Parathyroid adenoma (tissue), 2 donors: ENCODE measurements at regions not wholly inside any gene's neighbourhood (a gene's known extent, or its start where the extent isn't known, plus 50 kb on each side); places are given as distances from the start of the nearest gene placed in this dataset.

Experiments used
- H2AFZ ChIP-seq: fragments of 300-600 bp; sonication (generic); one replicate; pipeline ENCODE4 v1.7.0; 2017; ENCODE audit warnings: antibody characterized with exemption, mild to moderate bottlenecking
- H3K27ac ChIP-seq: fragments of 300-600 bp; sonication (generic); one replicate; pipeline ENCODE4 v1.7.0; 2017
- H3K27me3 ChIP-seq: fragments of 300-600 bp; sonication (generic); one replicate; pipeline ENCODE4 v1.7.0; 2017; ENCODE audit warnings: low read length; ENCODE audit not compliant: control insufficient read depth, insufficient read depth
- H3K36me3 ChIP-seq: fragments of 300-600 bp; sonication (generic); one replicate; pipeline ENCODE4 v1.7.0; 2017; ENCODE audit warnings: low read length; ENCODE audit not compliant: control insufficient read depth, insufficient read depth
- H3K4me1 ChIP-seq: fragments of 300-600 bp; sonication (generic); one replicate; pipeline ENCODE4 v1.7.0; 2017; ENCODE audit warnings: control low read depth
- H3K4me2 ChIP-seq: fragments of 300-600 bp; sonication (generic); one replicate; pipeline ENCODE4 v1.7.0; 2017; ENCODE audit warnings: low read length
- H3K4me3 ChIP-seq: fragments of 300-600 bp; sonication (generic); one replicate; pipeline ENCODE4 v1.7.0; 2017; ENCODE audit warnings: low read depth, low read length
- H3K79me2 ChIP-seq: fragments of 300-600 bp; sonication (generic); one replicate; pipeline ENCODE4 v1.7.0; 2017; ENCODE audit warnings: control low read depth
- H3K9ac ChIP-seq: fragments of 300-600 bp; sonication (generic); one replicate; pipeline ENCODE4 v1.7.0; 2017; ENCODE audit warnings: mild to moderate bottlenecking
- H3K9me3 ChIP-seq: fragments of 300-600 bp; sonication (generic); one replicate; pipeline ENCODE4 v1.7.0; 2017; ENCODE audit warnings: low read length; ENCODE audit not compliant: control insufficient read depth
- CTCF ChIP-seq: fragments of 300-600 bp; sonication (generic); IDR thresholded peaks from one replicate; pipeline ENCODE4 v1.7.0; 2017; ENCODE audit warnings: antibody characterized with exemption, mild to moderate bottlenecking
- donor health status: primary hyperparathyroidism.

DNA sequence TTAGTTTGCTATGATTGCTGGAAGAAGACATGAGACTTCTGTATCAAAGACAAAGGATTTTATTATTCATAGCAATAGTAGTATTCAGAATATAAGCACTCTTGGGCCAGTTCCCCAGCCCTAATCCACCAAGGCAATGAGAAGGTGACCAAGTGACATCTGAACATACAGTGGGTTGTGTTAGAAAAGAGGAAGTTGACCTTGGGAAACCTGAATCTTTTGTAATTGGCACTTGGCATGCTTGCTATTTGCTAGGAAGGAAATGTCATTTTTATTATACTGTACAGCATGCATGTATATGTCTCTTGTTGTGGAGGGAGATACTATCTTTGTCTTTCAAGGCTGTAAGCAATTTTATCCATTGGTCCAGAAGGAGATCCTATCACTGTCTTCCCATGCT lies 216.1 kb upstream of the FAT1 start:
- Histone ChIP-seq H3K9ac (no peak overlapping the region), H3K4me1 (no peaks in the 10 kb centered on the region), H3K4me3 (no peak overlapping the region), H3K36me3 (no peaks in the 10 kb centered on the region), H3K9me3 (no peaks in the 10 kb centered on the region), H2AFZ (no peak overlapping the region), H3K27me3 (no peaks in the 10 kb centered on the region), H3K4me2 (no peak overlapping the region), H3K79me2 (no peaks in the 10 kb centered on the region), H3K27ac (no peak overlapping the region)
- no peak for TF ChIP-seq CTCF

GRCh38 chr4:186940476-186940875 lies 216.8 kb upstream of the FAT1 start:
- H3K27me3 ChIP-seq, result no peaks in the 10 kb centered on the region
- no peak overlapping the region for H3K4me3 ChIP-seq
- H3K4me1 ChIP-seq, result no peaks in the 10 kb centered on the region
- no peaks in the 10 kb centered on the region for H3K36me3 ChIP-seq
- no peaks in the 10 kb centered on the region for H3K79me2 ChIP-seq
- H2AFZ ChIP-seq, result no peak overlapping the region
- H3K9ac ChIP-seq, result no peak overlapping the region
- no peak for TF ChIP-seq CTCF
- no peaks in the 10 kb centered on the region for H3K9me3 ChIP-seq
- H3K4me2 ChIP-seq, result no peak overlapping the region
- no peak overlapping the region for H3K27ac ChIP-seq

- Histone ChIP-seq H3K36me3 (no peaks in the 10 kb centered on the region), H3K9me3 (no peaks in the 10 kb centered on the region), H3K27me3 (no peaks in the 10 kb centered on the region), H3K27ac (no peak overlapping the region), H3K9ac (no peak overlapping the region), H3K79me2 (no peaks in the 10 kb centered on the region), H3K4me2 (no peak overlapping the region), H2AFZ (no peak overlapping the region), H3K4me1 (no peaks in the 10 kb centered on the region), H3K4me3 (no peak overlapping the region)
- TF ChIP-seq CTCF, result no peak
These were observed 219.2 kb upstream of the FAT1 start for GRCh38 chr4:186942758-186943377.

DNA sequence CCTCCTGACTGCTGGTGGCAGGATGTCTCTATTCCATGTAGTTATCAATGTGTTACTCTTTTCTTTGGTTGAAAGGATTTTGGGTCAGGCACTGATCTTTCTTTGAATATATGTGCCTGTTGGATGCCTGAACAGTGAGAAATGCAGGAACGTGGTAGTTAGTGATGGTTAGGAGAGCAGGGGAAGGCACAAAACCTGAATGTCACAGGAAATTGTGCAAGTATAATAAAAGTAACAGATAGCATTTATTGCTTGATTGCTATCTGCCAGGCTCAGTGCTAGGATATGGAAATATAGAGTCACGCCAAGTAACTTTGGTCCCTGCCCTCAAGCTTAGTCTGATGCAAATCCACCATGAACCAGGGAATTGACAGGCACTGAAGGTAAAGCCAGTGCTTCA lies 219.8 kb upstream of the FAT1 start:
- Histone ChIP-seq H3K27ac (no peak overlapping the region), H3K9me3 (no peaks in the 10 kb centered on the region), H3K79me2 (no peaks in the 10 kb centered on the region), H3K9ac (no peak overlapping the region), H3K4me1 (no peaks in the 10 kb centered on the region), H3K4me3 (no peak overlapping the region), H3K36me3 (no peaks in the 10 kb centered on the region), H2AFZ (no peak overlapping the region), H3K27me3 (no peaks in the 10 kb centered on the region), H3K4me2 (no peak overlapping the region)
- no peak for TF ChIP-seq CTCF

DNA sequence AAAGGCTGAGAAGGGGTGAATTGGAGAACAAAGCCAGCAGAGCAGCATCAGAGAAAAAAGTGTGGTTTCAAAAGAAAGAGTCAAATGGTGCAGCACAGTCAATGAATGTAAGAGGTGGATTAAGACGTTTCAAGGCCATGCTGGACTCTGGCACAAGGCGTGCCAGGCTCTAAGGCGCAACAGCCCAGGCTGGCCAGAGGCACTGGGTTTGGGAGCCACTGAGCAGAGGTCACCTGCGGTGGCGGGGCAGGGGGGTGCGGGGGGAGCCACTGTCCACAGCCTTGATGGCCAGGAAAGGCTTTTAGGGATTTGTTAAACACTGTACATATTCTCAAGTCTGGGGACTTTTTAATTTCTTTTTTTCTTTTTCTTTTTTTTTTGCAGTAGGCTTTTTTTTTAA lies 222.5 kb upstream of the FAT1 start:
- no peak overlapping the region for H3K4me3 ChIP-seq
- no peaks in the 10 kb centered on the region for H3K79me2 ChIP-seq
- H3K9ac ChIP-seq, result no peak overlapping the region
- H2AFZ ChIP-seq, result no peak overlapping the region
- no peaks in the 10 kb centered on the region for H3K9me3 ChIP-seq
- no peaks in the 10 kb centered on the region for H3K4me1 ChIP-seq
- no peaks in the 10 kb centered on the region for H3K27me3 ChIP-seq
- no peaks in the 10 kb centered on the region for H3K36me3 ChIP-seq
- TF ChIP-seq CTCF, result no peak
- H3K27ac ChIP-seq, result no peak overlapping the region
- no peak overlapping the region for H3K4me2 ChIP-seq
